ENCODE measurements at regions not wholly inside any gene's neighbourhood (a gene's known extent, or its start where the extent isn't known, plus 50 kb on each side); places are given as distances from the start of the nearest gene placed in this dataset.

GRCh38 chr7:86485827-86486226 is 157.9 kb upstream of the GRM3 start:
- H3F3A ChIP-seq (ENCODE audit: insufficient read depth, low read length), result no peaks in the 10 kb centered on the region
- no peaks in the 10 kb centered on the region for H3K9me3 ChIP-seq (ENCODE audit: low read length)
- no peak overlapping the region for H3K4me3 ChIP-seq (ENCODE audit: low read depth, low read length, poor library complexity, severe bottlenecking)
- H3K79me2 ChIP-seq (ENCODE audit: insufficient read depth, low read length), result no peaks in the 10 kb centered on the region
- no peaks in the 10 kb centered on the region for H3K36me3 ChIP-seq (ENCODE audit: insufficient read depth, low read length)
- H4K20me1 ChIP-seq (ENCODE audit: insufficient read depth, low read length), result no peaks in the 10 kb centered on the region
- no peak for TF ChIP-seq EZH2 (IDR thresholded peaks at IDR 0.05; ENCODE audit: borderline replicate concordance, low read length)
- TF ChIP-seq, protein P1, sequence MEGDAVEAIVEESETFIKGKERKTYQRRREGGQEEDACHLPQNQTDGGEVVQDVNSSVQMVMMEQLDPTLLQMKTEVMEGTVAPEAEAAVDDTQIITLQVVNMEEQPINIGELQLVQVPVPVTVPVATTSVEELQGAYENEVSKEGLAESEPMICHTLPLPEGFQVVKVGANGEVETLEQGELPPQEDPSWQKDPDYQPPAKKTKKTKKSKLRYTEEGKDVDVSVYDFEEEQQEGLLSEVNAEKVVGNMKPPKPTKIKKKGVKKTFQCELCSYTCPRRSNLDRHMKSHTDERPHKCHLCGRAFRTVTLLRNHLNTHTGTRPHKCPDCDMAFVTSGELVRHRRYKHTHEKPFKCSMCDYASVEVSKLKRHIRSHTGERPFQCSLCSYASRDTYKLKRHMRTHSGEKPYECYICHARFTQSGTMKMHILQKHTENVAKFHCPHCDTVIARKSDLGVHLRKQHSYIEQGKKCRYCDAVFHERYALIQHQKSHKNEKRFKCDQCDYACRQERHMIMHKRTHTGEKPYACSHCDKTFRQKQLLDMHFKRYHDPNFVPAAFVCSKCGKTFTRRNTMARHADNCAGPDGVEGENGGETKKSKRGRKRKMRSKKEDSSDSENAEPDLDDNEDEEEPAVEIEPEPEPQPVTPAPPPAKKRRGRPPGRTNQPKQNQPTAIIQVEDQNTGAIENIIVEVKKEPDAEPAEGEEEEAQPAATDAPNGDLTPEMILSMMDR (IDR thresholded peaks at IDR 0.05; ENCODE audit: low read length), result no peak
- H3K9me2 ChIP-seq (ENCODE audit: low read depth, low read length), result 0 out of 2 replicates have a peak, but pooled peaks cover 4% of the 10 kb centered on the region
- H3K4me2 ChIP-seq (ENCODE audit: low read length), result no peak overlapping the region
- no peak overlapping the region for H3K9ac ChIP-seq (ENCODE audit: low read length)
- no peak overlapping the region for H2AFZ ChIP-seq (ENCODE audit: low read length)
- H3K27ac ChIP-seq (ENCODE audit: low read depth, low read length, poor library complexity, severe bottlenecking), result no peak overlapping the region
- H3K27me3 ChIP-seq (ENCODE audit: insufficient read depth, low read length), result no peaks in the 10 kb centered on the region
- H3K4me1 ChIP-seq (ENCODE audit: insufficient read depth, low read length, severe bottlenecking), result no peaks in the 10 kb centered on the region

GRCh38 chr7:86479144-86479543 is 164.6 kb upstream of the GRM3 start:
- no peak for TF ChIP-seq EZH2 (IDR thresholded peaks at IDR 0.05; ENCODE audit: borderline replicate concordance, low read length)
- TF ChIP-seq, protein P1 (IDR thresholded peaks at IDR 0.05; ENCODE audit: low read length), result no peak
- Histone ChIP-seq H3K4me2 (ENCODE audit: low read length) (no peak overlapping the region), H3K9ac (ENCODE audit: low read length) (no peak overlapping the region), H3K9me3 (ENCODE audit: low read length) (no peaks in the 10 kb centered on the region), H4K20me1 (ENCODE audit: insufficient read depth, low read length) (no peaks in the 10 kb centered on the region), H3K79me2 (ENCODE audit: insufficient read depth, low read length) (no peaks in the 10 kb centered on the region), H3K27ac (ENCODE audit: low read depth, low read length, poor library complexity, severe bottlenecking) (no peak overlapping the region), H3K27me3 (ENCODE audit: insufficient read depth, low read length) (no peaks in the 10 kb centered on the region), H3K4me1 (ENCODE audit: insufficient read depth, low read length, severe bottlenecking) (no peaks in the 10 kb centered on the region), H3K4me3 (ENCODE audit: low read depth, low read length, poor library complexity, severe bottlenecking) (no peak overlapping the region), H3F3A (ENCODE audit: insufficient read depth, low read length) (no peaks in the 10 kb centered on the region), H3K9me2 (ENCODE audit: low read depth, low read length) (no peaks in the 10 kb centered on the region), H3K36me3 (ENCODE audit: insufficient read depth, low read length) (no peaks in the 10 kb centered on the region), H2AFZ (ENCODE audit: low read length) (no peak overlapping the region)

DNA sequence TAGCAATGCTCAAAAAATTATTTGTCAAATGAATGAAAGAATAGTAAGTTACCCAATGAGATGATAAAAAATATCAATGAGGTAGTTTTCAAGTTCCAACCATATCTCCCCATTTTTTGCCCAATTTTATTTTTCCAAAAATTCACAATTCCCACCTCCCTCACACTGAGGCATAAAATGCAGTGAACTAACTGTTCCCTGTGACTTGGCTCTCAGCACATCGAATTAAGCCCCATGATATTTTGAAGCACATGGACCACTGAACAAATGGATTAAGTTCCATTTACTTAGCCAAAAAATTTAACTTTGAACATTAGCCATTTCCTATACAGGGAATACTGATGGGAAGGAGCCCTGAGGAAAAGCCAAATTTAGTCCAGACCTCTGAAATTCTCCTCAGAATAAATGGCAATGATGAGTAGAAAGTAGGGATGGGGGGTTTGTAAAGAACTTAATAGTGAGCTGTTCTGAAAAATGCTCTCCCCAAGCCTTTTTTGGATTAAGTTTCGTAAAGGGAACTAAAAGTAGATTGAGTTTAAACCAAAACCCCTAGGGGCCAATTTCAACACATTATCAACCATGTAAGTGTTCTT is 166.3 kb upstream of the GRM3 start:
- H3K36me3 ChIP-seq (ENCODE audit: insufficient read depth, low read length), result no peaks in the 10 kb centered on the region
- no peaks in the 10 kb centered on the region for H3K4me1 ChIP-seq (ENCODE audit: insufficient read depth, low read length, severe bottlenecking)
- H4K20me1 ChIP-seq (ENCODE audit: insufficient read depth, low read length), result no peaks in the 10 kb centered on the region
- no peaks in the 10 kb centered on the region for H3K9me2 ChIP-seq (ENCODE audit: low read depth, low read length)
- H2AFZ ChIP-seq (ENCODE audit: low read length), result no peak overlapping the region
- H3K27ac ChIP-seq (ENCODE audit: low read depth, low read length, poor library complexity, severe bottlenecking), result no peak overlapping the region
- no peak for TF ChIP-seq EZH2 (IDR thresholded peaks at IDR 0.05; ENCODE audit: borderline replicate concordance, low read length)
- TF ChIP-seq, protein P1 (IDR thresholded peaks at IDR 0.05; ENCODE audit: low read length), result no peak
- no peaks in the 10 kb centered on the region for H3F3A ChIP-seq (ENCODE audit: insufficient read depth, low read length)
- no peaks in the 10 kb centered on the region for H3K79me2 ChIP-seq (ENCODE audit: insufficient read depth, low read length)
- H3K27me3 ChIP-seq (ENCODE audit: insufficient read depth, low read length), result no peaks in the 10 kb centered on the region
- H3K4me3 ChIP-seq (ENCODE audit: low read depth, low read length, poor library complexity, severe bottlenecking), result no peak overlapping the region
- no peaks in the 10 kb centered on the region for H3K9me3 ChIP-seq (ENCODE audit: low read length)
- no peak overlapping the region for H3K9ac ChIP-seq (ENCODE audit: low read length)
- no peak overlapping the region for H3K4me2 ChIP-seq (ENCODE audit: low read length)

Measured in OCI-LY1 (cell line).